Endothelial cell of umbilical vein (primary cell): ENCODE measurements at regions not wholly inside any gene's neighbourhood (a gene's known extent, or its start where the extent isn't known, plus 50 kb on each side); places are given as distances from the start of the nearest gene placed in this dataset.

Source experiments
- BruUV-seq: library from RNA; stranded (reverse); fragments of 400-500 nt; replicated peaks from 2 replicates; lab custom pipeline; 2021; lab: Mats Ljungman, UMichigan
- CTCF ChIA-PET: fragments of 300-600, 350-600 bp; sonication (Branson Sonifier 250); formaldehyde crosslinking; loops from one replicate; lab custom pipeline; 2021; ENCODE audit warnings: antibody characterized with exemption, inconsistent platforms; lab: Charles Lee
- POLR2A ChIA-PET: fragments of 300-600, 350-600 bp; sonication (Branson Sonifier 250); formaldehyde crosslinking; loops from one replicate; lab custom pipeline; 2021; ENCODE audit warnings: antibody characterized with exemption, inconsistent platforms; lab: Charles Lee
- DNase-seq: peaks from one replicate; pipeline ENCODE4 v3.0.0-alpha.2; 2011; ENCODE audit warnings: low read depth, low spot score
- FAIRE-seq: peaks from 2 replicates; lab custom pipeline; 2011; peaks lifted over from hg19 to GRCh38; lab: Jason Lieb, UNC
- H2AFZ ChIP-seq: 2 replicates; pipeline ENCODE4 v1.6.0; 2012; ENCODE audit warnings: low read depth, low read length, control low read depth, inconsistent platforms
- H3K27ac ChIP-seq: 2 replicates; pipeline ENCODE4 v1.5.1; 2011; ENCODE audit warnings: low read depth, mild to moderate bottlenecking, control low read depth, low read length, moderate library complexity; ENCODE audit not compliant: insufficient read depth
- H3K27me3 ChIP-seq, 2 experiments: 2 replicates each; pipeline versions ENCODE4 v1.6.0 to v1.6.1; 2011; ENCODE audit warnings: low read length in 2 of 2, mixed read lengths in 1 of 2; ENCODE audit not compliant: control insufficient read depth in 2 of 2, insufficient read depth in 2 of 2
- H3K36me3 ChIP-seq, 2 experiments: 2 replicates in 1 of 2; 3 replicates in 1 of 2; pipeline ENCODE4 v1.5.1; 2011; ENCODE audit warnings: low read length in 2 of 2, mild to moderate bottlenecking in 1 of 2, moderate library complexity in 1 of 2; ENCODE audit not compliant: control insufficient read depth in 2 of 2, insufficient read depth in 2 of 2; ENCODE audit errors: extremely low read depth in 1 of 2
- H3K4me1 ChIP-seq: 3 replicates; pipeline ENCODE4 v1.5.1; 2011; ENCODE audit warnings: mild to moderate bottlenecking, low read length; ENCODE audit not compliant: control insufficient read depth, insufficient read depth; ENCODE audit errors: extremely low read depth
- H3K4me2 ChIP-seq: 2 replicates; pipeline ENCODE4 v1.6.1; 2011; ENCODE audit warnings: low read length, control low read depth, mixed read lengths; ENCODE audit not compliant: insufficient read depth
- H3K4me3 ChIP-seq, 3 experiments: fragments of 200-600 bp in 1 of 3; sonication (generic), shearing (Covaris generic) in 1 of 3; replicated peaks in 1 of 3; 2 replicates each; pipeline ENCODE4 v1.5.1; 2011 to 2016; ENCODE audit warnings: control low read depth in 3 of 3, low read length in 3 of 3, mild to moderate bottlenecking in 2 of 3, inconsistent platforms in 1 of 3, low read depth in 1 of 3, moderate library complexity in 1 of 3; ENCODE audit not compliant: insufficient read depth in 1 of 3
- H3K79me2 ChIP-seq: 2 replicates; pipeline ENCODE4 v1.6.0; 2012; ENCODE audit warnings: low read length, inconsistent platforms; ENCODE audit not compliant: control insufficient read depth, insufficient read depth
- H3K9ac ChIP-seq: replicated peaks from 2 replicates; pipeline ENCODE3; 2011; ENCODE audit warnings: low read length, control low read depth; ENCODE audit not compliant: insufficient read depth; ENCODE audit errors: extremely low read depth
- H3K9me1 ChIP-seq: replicated peaks from 3 replicates; pipeline ENCODE4 v1.6.0; 2011; ENCODE audit warnings: mild to moderate bottlenecking, low read length; ENCODE audit not compliant: control insufficient read depth, insufficient read depth; ENCODE audit errors: extremely low read depth
- H3K9me3 ChIP-seq: replicated peaks from 2 replicates; pipeline ENCODE4 v1.5.1; 2012; ENCODE audit warnings: low read length, inconsistent platforms; ENCODE audit not compliant: control insufficient read depth, insufficient read depth
- H4K20me1 ChIP-seq: replicated peaks from 2 replicates; pipeline ENCODE3; 2011; ENCODE audit warnings: mild to moderate bottlenecking, low read length; ENCODE audit not compliant: control insufficient read depth, insufficient read depth; ENCODE audit errors: extremely low read depth
- EZH2 ChIP-seq: IDR thresholded peaks from 2 replicates; pipeline ENCODE4 v1.6.1; 2012; ENCODE audit warnings: borderline replicate concordance, low read depth, mild to moderate bottlenecking, moderate library complexity, low read length, inconsistent platforms; ENCODE audit not compliant: severe bottlenecking
- FOS ChIP-seq: IDR thresholded peaks from 2 replicates; pipeline ENCODE4 v1.6.1; 2011; ENCODE audit warnings: mild to moderate bottlenecking, low read length, moderate library complexity, borderline replicate concordance; ENCODE audit not compliant: insufficient read depth
- GATA2 ChIP-seq: IDR thresholded peaks from 2 replicates; pipeline ENCODE4 v1.7.0; 2011; ENCODE audit warnings: low read depth, mild to moderate bottlenecking, moderate library complexity, mixed read lengths, low read length; ENCODE audit not compliant: insufficient read length, insufficient read depth
- JUN ChIP-seq: IDR thresholded peaks from 2 replicates; pipeline ENCODE4 v1.6.1; 2011; ENCODE audit warnings: borderline replicate concordance, low read depth; ENCODE audit not compliant: insufficient read length, insufficient read depth
- POLR2AphosphoS5 ChIP-seq: IDR thresholded peaks from 2 replicates; pipeline ENCODE4 v1.6.1; 2012; ENCODE audit warnings: low read depth, mild to moderate bottlenecking, control low read depth, low read length, moderate library complexity; ENCODE audit not compliant: insufficient read depth
- dilution Hi-C: fragments of 300-500 bp; cut with MboI; formaldehyde crosslinking; loops from one replicate; pipeline ENCODE4 v1.15.0; 2019; ENCODE audit warnings: low sequenced_read_pairs; ENCODE audit not compliant: extremely low pct_ligation_motif_present
- intact Hi-C: fragments of 100-400 bp; cut with micrococcal nuclease; formaldehyde crosslinking; loops from one replicate; pipeline ENCODE4 v1.10.0; 2022
- TF ChIP-seq, protein P1 (sequence below), 2 donors: IDR thresholded peaks; 1 replicate in 1 of 2; 2 replicates in 1 of 2; pipeline ENCODE4 v1.5.1; 2011; ENCODE audit warnings: low read length in 2 of 2, mild to moderate bottlenecking in 2 of 2, moderate library complexity in 2 of 2, control low read depth in 1 of 2, inconsistent platforms in 1 of 2, low read depth in 1 of 2; ENCODE audit not compliant: insufficient read depth in 1 of 2; ENCODE audit errors: extremely low read depth in 1 of 2

DNA sequence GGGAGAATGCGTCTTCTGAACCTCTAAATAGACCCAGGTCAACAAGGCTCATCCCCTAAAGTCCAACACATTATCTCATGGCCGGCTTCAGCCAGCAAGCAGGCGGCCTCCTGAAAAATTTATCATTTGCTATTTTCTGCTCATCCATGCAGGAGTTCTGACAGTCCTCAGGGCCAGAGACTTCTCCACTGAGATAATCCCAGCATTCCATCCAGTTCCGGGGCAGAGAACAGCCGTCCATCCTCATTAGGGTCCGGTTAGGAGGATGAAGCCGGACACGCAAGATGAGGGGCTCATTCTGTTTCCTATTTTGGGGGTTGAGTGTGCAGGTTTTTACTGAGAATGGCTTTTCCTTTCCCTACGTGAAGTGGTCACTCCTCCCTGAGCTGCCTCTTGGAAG lies 258.1 kb downstream of the PREX1 start:
- Histone ChIP-seq H3K79me2 (no peaks in the 10 kb centered on the region), H3K27me3 (no peaks in the 10 kb centered on the region), H3K4me2 (no peak overlapping the region), H3K27ac (no peak overlapping the region), H3K9me1 (no peaks in the 10 kb centered on the region), H4K20me1 (no peaks in the 10 kb centered on the region), H2AFZ (no peak overlapping the region), H3K4me3 (no peak overlapping the region), H3K36me3 (no peaks in the 10 kb centered on the region), H3K4me1 (no peaks in the 10 kb centered on the region), H3K9me3 (no peaks in the 10 kb centered on the region), H3K9ac (no peak overlapping the region)
- FAIRE-seq = no peak
- no TSS peak for BruUV-seq
- POLR2A ChIA-PET = interaction anchor here (0.6 kb wide), 1 partner anchor 275 kb away, joined by 3 read pairs; no protein-coding TSS in a partner anchor
- DNase-seq = no peak
- CTCF ChIA-PET = interaction anchor here (1.0 kb wide), 1 partner anchor 13 kb away, joined by 3 read pairs; no protein-coding TSS in a partner anchor
- no peak for TF ChIP-seq GATA2
- TF ChIP-seq JUN = no peak
- TF ChIP-seq, protein P1, sequence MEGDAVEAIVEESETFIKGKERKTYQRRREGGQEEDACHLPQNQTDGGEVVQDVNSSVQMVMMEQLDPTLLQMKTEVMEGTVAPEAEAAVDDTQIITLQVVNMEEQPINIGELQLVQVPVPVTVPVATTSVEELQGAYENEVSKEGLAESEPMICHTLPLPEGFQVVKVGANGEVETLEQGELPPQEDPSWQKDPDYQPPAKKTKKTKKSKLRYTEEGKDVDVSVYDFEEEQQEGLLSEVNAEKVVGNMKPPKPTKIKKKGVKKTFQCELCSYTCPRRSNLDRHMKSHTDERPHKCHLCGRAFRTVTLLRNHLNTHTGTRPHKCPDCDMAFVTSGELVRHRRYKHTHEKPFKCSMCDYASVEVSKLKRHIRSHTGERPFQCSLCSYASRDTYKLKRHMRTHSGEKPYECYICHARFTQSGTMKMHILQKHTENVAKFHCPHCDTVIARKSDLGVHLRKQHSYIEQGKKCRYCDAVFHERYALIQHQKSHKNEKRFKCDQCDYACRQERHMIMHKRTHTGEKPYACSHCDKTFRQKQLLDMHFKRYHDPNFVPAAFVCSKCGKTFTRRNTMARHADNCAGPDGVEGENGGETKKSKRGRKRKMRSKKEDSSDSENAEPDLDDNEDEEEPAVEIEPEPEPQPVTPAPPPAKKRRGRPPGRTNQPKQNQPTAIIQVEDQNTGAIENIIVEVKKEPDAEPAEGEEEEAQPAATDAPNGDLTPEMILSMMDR (IDR thresholded peaks at IDR 0.05; ENCODE audit: extremely low read depth in 1 of 2, insufficient read depth in 1 of 2, low read depth in 1 of 2, low read length in 2 of 2) = no peak
- no peak for TF ChIP-seq EZH2
- no peak for TF ChIP-seq FOS
- no peak for TF ChIP-seq POLR2AphosphoS5
- dilution Hi-C loops = no loop called here
- intact Hi-C loops = no loop called here
